ENCODE measurements at regions not wholly inside any gene's neighbourhood (a gene's known extent, or its start where the extent isn't known, plus 50 kb on each side); places are given as distances from the start of the nearest gene placed in this dataset.

GRCh38 chr16:48916566-48916965 is 306.6 kb upstream of the N4BP1 start:
- TF ChIP-seq, protein P1, sequence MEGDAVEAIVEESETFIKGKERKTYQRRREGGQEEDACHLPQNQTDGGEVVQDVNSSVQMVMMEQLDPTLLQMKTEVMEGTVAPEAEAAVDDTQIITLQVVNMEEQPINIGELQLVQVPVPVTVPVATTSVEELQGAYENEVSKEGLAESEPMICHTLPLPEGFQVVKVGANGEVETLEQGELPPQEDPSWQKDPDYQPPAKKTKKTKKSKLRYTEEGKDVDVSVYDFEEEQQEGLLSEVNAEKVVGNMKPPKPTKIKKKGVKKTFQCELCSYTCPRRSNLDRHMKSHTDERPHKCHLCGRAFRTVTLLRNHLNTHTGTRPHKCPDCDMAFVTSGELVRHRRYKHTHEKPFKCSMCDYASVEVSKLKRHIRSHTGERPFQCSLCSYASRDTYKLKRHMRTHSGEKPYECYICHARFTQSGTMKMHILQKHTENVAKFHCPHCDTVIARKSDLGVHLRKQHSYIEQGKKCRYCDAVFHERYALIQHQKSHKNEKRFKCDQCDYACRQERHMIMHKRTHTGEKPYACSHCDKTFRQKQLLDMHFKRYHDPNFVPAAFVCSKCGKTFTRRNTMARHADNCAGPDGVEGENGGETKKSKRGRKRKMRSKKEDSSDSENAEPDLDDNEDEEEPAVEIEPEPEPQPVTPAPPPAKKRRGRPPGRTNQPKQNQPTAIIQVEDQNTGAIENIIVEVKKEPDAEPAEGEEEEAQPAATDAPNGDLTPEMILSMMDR (conservative IDR thresholded peaks at IDR 0.05 in 1 of 2, IDR thresholded peaks at IDR 0.05 in 1 of 2; ENCODE audit: low read depth in 1 of 2, low read length in 2 of 2), result no peak
- no peak for TF ChIP-seq EZH2 (IDR thresholded peaks at IDR 0.05; ENCODE audit: low read length, missing control alignments)

Data from fibroblast of lung (primary cell).